HG03025 (cell line): ENCODE measurements at regions not wholly inside any gene's neighbourhood (a gene's known extent, or its start where the extent isn't known, plus 50 kb on each side); places are given as distances from the start of the nearest gene placed in this dataset.

ENCODE experiments used
- ATAC-seq: cut with Tn5 transposase; IDR thresholded peaks from one replicate; pipeline ENCODE4 v1.9.1; 2021; ENCODE audit warnings: mild to moderate bottlenecking, moderate library complexity; ENCODE audit not compliant: unreplicated experiment, low FRiP score

GRCh38 chr4:146029939-146030710, 91.5 kb upstream of the ZNF827 start:
- peak; percentile 81 for ATAC-seq

- ATAC-seq = peak; percentile 40
Observed at GRCh38 chr4:146029147-146029546, 90.5 kb upstream of the ZNF827 start.

GRCh38 chr4:146027761-146028160, 89.1 kb upstream of the ZNF827 start:
- no peak for ATAC-seq

GRCh38 chr4:146023334-146023967, 84.8 kb upstream of the ZNF827 start:
- peak; percentile 98 for ATAC-seq

- no peak for ATAC-seq
Observed at GRCh38 chr4:146022541-146022940, 83.9 kb upstream of the ZNF827 start.

GRCh38 chr4:146018247-146018646, 79.6 kb upstream of the ZNF827 start:
- ATAC-seq = no peak

GRCh38 chr4:146004730-146005129, 66.1 kb upstream of the ZNF827 start:
- ATAC-seq = no peak

- no peak for ATAC-seq
Observed at GRCh38 chr4:145988628-145989027, 50.0 kb upstream of the ZNF827 start.
